Omental fat pad (tissue), 3 donors: ENCODE measurements at regions not wholly inside any gene's neighbourhood (a gene's known extent, or its start where the extent isn't known, plus 50 kb on each side); places are given as distances from the start of the nearest gene placed in this dataset.

Experiments used
- ATAC-seq: fragments of 150-250 bp; one replicate; pipeline ENCODE4 v1.9.1; 2016; ENCODE audit warnings: mild to moderate bottlenecking, moderate library complexity; ENCODE audit not compliant: low FRiP score
- DNase-seq: peaks from one replicate; pipeline ENCODE4 v3.0.0-alpha.2; 2019; ENCODE audit warnings: low spot score
- CTCF ChIP-seq, 3 donors: fragments of 450-650 bp; IDR thresholded peaks; one replicate each; pipeline ENCODE4 v1.5.1; 2016 to 2017; ENCODE audit warnings: antibody characterized with exemption in 3 of 3, mild to moderate bottlenecking in 3 of 3, moderate library complexity in 2 of 3

GRCh38 chr2:129752176-129752575, 227.3 kb upstream of the RAB6C start:
- ATAC-seq = no peak
- TF ChIP-seq CTCF (IDR thresholded peaks at IDR 0.05) = no peak
- DNase-seq = no peak

GRCh38 chr2:129752686-129753085, 226.8 kb upstream of the RAB6C start:
- TF ChIP-seq CTCF (IDR thresholded peaks at IDR 0.05) = no peak
- no peak for ATAC-seq
- no peak for DNase-seq

GRCh38 chr2:129753261-129753660, 226.2 kb upstream of the RAB6C start:
- no peak for DNase-seq
- TF ChIP-seq CTCF (IDR thresholded peaks at IDR 0.05) = no peak
- no peak for ATAC-seq

GRCh38 chr2:129754421-129754820, 225.0 kb upstream of the RAB6C start:
- TF ChIP-seq CTCF (IDR thresholded peaks at IDR 0.05) = no peak
- DNase-seq (no peak), ATAC-seq (no peak)

- no peak for TF ChIP-seq CTCF (IDR thresholded peaks at IDR 0.05)
- no peak for ATAC-seq
- DNase-seq = no peak
These were observed 224.6 kb upstream of the RAB6C start for GRCh38 chr2:129754831-129755230.

- DNase-seq (no peak), ATAC-seq (no peak)
- TF ChIP-seq CTCF (IDR thresholded peaks at IDR 0.05) = no peak
These were observed 223.7 kb upstream of the RAB6C start for GRCh38 chr2:129755786-129756185.

GRCh38 chr2:129756276-129756675, 223.2 kb upstream of the RAB6C start:
- no peak for ATAC-seq
- no peak for TF ChIP-seq CTCF (IDR thresholded peaks at IDR 0.05)
- DNase-seq = no peak
